Gastrocnemius medialis (tissue), 4 donors: ENCODE measurements at regions not wholly inside any gene's neighbourhood (a gene's known extent, or its start where the extent isn't known, plus 50 kb on each side); places are given as distances from the start of the nearest gene placed in this dataset.
"Not testable (repeated sequence)": the region's sequence is repeated elsewhere in the genome, so short reads cannot be mapped to it uniquely, and the experiment has no call there.

ENCODE experiments used
- ATAC-seq, 2 donors: fragments of 150-250 bp; one replicate each; pipeline ENCODE4 v1.9.1; 2016
- DNase-seq, 2 donors: peaks; one replicate each; pipeline ENCODE4 v3.0.0-alpha.2; 2019
- H3K27ac ChIP-seq, 4 donors: fragments of 200-600 bp; sonication (generic); 1 replicate in 1 of 4; 2 replicates in 3 of 4; pipeline ENCODE4 v1.5.1; 2016 to 2018; ENCODE audit warnings: mild to moderate bottlenecking in 2 of 4, moderate library complexity in 1 of 4
- H3K27me3 ChIP-seq, 3 donors: fragments of 200-600 bp; sonication (generic) in 2 of 3; 1 replicate in 1 of 3; 2 replicates in 2 of 3; pipeline versions ENCODE4 v1.5.1 to v1.6.0; 2016 to 2019; ENCODE audit warnings: mild to moderate bottlenecking in 1 of 3, moderate library complexity in 1 of 3
- H3K36me3 ChIP-seq, 2 donors: fragments of 200-600 bp; sonication (generic) in 1 of 2; one replicate each; pipeline ENCODE4 v1.5.1; 2017 to 2018
- H3K4me1 ChIP-seq, 2 donors: fragments of 200-600 bp; sonication (generic) in 1 of 2; one replicate each; pipeline ENCODE4 v1.5.1; 2016 to 2017; ENCODE audit warnings: mild to moderate bottlenecking in 2 of 2
- H3K4me3 ChIP-seq, 4 donors: fragments of 200-600 bp; sonication (generic) in 3 of 4; 1 replicate in 1 of 4; 2 replicates in 3 of 4; pipeline ENCODE4 v1.5.1; 2016 to 2019; ENCODE audit warnings: mild to moderate bottlenecking in 2 of 4
- H3K9me3 ChIP-seq, 3 donors: fragments of 200-600 bp; sonication (generic) in 2 of 3; 1 replicate in 1 of 3; 2 replicates in 2 of 3; pipeline ENCODE4 v1.5.1; 2016 to 2019
- CTCF ChIP-seq, 5 experiments: fragments of 450-650 bp in 3 of 5; fragments of 200-600 bp in 2 of 5; sonication (generic) in 2 of 5; IDR thresholded peaks in 4 of 5; conservative IDR thresholded peaks in 1 of 5; 1 replicate in 4 of 5; 2 replicates in 1 of 5; pipeline ENCODE4 v1.5.1; 2016 to 2019; ENCODE audit warnings: antibody characterized with exemption in 5 of 5, mild to moderate bottlenecking in 3 of 5, moderate library complexity in 3 of 5
- POLR2A ChIP-seq, 2 donors: fragments of 450-650 bp; IDR thresholded peaks; one replicate each; pipeline ENCODE4 v1.6.1; 2017; ENCODE audit warnings: antibody characterized with exemption in 2 of 2, mild to moderate bottlenecking in 2 of 2, moderate library complexity in 2 of 2
- in situ Hi-C, 4 donors: fragments of 200-750 bp; cut with MboI; loops; one replicate each; pipeline versions ENCODE4 v1.15.0 to v1.8.0; 2017; ENCODE audit warnings: low sequenced_read_pairs in 4 of 4
- intact Hi-C: fragments of 100-400 bp; cut with DNase I; formaldehyde crosslinking; loops from one replicate; pipeline ENCODE4 v1.15.1; 2023; ENCODE audit warnings: low total_unique reads

GRCh38 chr12:83933615-83934014 lies 979.0 kb downstream of the SLC6A15 start:
- Histone ChIP-seq H3K27ac (no peak overlapping the region), H3K9me3 (no peaks in the 10 kb centered on the region), H3K4me1 (no peaks in the 10 kb centered on the region), H3K27me3 (no peaks in the 10 kb centered on the region), H3K4me3 (no peak overlapping the region), H3K36me3 (no peaks in the 10 kb centered on the region)
- intact Hi-C loops = no loop called here
- ATAC-seq (no peak), DNase-seq (no peak)
- in situ Hi-C loops = no loop called here
- TF ChIP-seq CTCF (IDR thresholded peaks at IDR 0.05 in 4 of 5, conservative IDR thresholded peaks at IDR 0.05 in 1 of 5) (no peak), POLR2A (IDR thresholded peaks at IDR 0.05) (no peak)

GRCh38 chr12:83932011-83932410 lies 980.6 kb downstream of the SLC6A15 start:
- Histone ChIP-seq H3K9me3 (no peaks in the 10 kb centered on the region), H3K4me3 (no peak overlapping the region), H3K36me3 (no peaks in the 10 kb centered on the region), H3K27me3 (no peaks in the 10 kb centered on the region), H3K4me1 (no peaks in the 10 kb centered on the region), H3K27ac (no peak overlapping the region)
- TF ChIP-seq CTCF (IDR thresholded peaks at IDR 0.05 in 4 of 5, conservative IDR thresholded peaks at IDR 0.05 in 1 of 5) = no peak
- no peak for TF ChIP-seq POLR2A (IDR thresholded peaks at IDR 0.05)
- intact Hi-C loops (no loop called here), in situ Hi-C loops (no loop called here)
- ATAC-seq = no peak
- no peak for DNase-seq

GRCh38 chr12:83931451-83931850 lies 981.1 kb downstream of the SLC6A15 start:
- ATAC-seq (no peak), DNase-seq (no peak)
- in situ Hi-C loops = no loop called here
- H3K4me1 ChIP-seq = no peaks in the 10 kb centered on the region
- TF ChIP-seq CTCF (IDR thresholded peaks at IDR 0.05 in 4 of 5, conservative IDR thresholded peaks at IDR 0.05 in 1 of 5) (no peak), POLR2A (IDR thresholded peaks at IDR 0.05) (no peak)
- no peaks in the 10 kb centered on the region for H3K9me3 ChIP-seq
- intact Hi-C loops = no loop called here
- no peak overlapping the region for H3K4me3 ChIP-seq
- H3K27ac ChIP-seq = no peak overlapping the region
- H3K36me3 ChIP-seq = no peaks in the 10 kb centered on the region
- H3K27me3 ChIP-seq = no peaks in the 10 kb centered on the region

DNA sequence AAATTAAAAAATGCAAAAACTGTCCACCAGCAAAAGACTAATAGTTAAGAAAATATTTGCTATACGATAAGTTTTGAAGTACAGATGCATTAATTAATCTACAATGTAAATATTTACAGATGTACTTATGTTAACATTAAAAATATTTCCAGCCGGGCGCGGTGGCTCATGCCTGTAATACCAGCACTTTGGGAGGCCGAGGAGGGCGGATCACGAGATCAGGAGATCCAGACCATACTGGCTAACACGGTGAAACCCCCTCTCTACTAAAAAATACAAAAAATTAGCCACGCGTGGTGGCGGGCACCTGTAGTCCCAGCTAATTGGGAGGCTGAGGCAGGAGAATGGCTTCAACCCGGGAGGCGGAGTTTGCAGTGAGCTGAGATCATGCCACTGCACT lies 982.8 kb downstream of the SLC6A15 start:
- H3K4me3 ChIP-seq, H3K36me3 ChIP-seq, ATAC-seq, H3K27ac ChIP-seq, DNase-seq, H3K4me1 ChIP-seq, in situ Hi-C loops, H3K27me3 ChIP-seq, H3K9me3 ChIP-seq, intact Hi-C loops: not testable (repeated sequence)

DNA sequence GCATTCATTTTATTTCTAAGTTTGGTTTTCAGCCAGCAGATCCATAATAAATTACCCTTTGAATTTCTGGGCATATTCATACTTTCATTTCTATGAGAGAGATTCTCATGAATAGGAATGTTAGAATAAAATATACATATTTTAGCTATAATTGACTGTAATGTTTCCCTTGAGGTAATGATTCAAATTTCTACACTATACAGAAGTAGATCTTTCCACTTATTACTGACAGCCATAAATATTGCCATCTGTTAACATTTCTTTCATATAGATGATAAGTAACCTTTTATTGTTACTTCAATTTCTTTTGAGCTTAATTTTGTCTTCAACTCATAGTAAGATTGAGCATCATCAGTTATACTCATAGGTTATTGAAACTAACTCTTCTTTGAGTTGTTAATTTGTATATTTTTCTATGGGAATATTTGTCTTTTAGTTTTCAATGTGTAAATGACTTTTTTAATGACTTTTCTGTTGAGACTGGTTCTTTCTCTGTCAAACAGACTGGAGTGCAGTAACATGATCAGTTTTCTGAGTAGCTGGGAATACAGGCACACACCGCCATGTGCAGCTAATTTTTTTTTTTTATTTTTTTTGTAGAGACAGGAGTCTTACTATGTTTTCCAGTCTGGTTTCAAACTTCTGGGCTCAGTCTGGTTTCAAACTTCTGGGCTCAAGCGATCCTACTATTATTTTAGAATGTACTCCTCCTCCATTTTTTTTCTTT lies 991.6 kb downstream of the SLC6A15 start:
- DNase-seq (no peak), ATAC-seq (no peak)
- Histone ChIP-seq H3K27ac (no peak overlapping the region), H3K36me3 (no peaks in the 10 kb centered on the region), H3K27me3 (no peaks in the 10 kb centered on the region), H3K9me3 (no peaks in the 10 kb centered on the region), H3K4me3 (no peak overlapping the region), H3K4me1 (no peaks in the 10 kb centered on the region)
- in situ Hi-C loops = no loop called here
- TF ChIP-seq POLR2A (IDR thresholded peaks at IDR 0.05) (no peak), CTCF (IDR thresholded peaks at IDR 0.05 in 4 of 5, conservative IDR thresholded peaks at IDR 0.05 in 1 of 5) (no peak)
- intact Hi-C loops = no loop called here
